SHP77 treated with DMSO at 0.1 percent for 48 hours (cell line): ENCODE measurements at regions not wholly inside any gene's neighbourhood (a gene's known extent, or its start where the extent isn't known, plus 50 kb on each side); places are given as distances from the start of the nearest gene placed in this dataset.
"Not testable (repeated sequence)": the region's sequence is repeated elsewhere in the genome, so short reads cannot be mapped to it uniquely, and the experiment has no call there.

ENCODE experiments used
- DNase-seq: peaks from one replicate; lab custom pipeline; 2025; lab: John Stamatoyannopoulos, UW

DNA sequence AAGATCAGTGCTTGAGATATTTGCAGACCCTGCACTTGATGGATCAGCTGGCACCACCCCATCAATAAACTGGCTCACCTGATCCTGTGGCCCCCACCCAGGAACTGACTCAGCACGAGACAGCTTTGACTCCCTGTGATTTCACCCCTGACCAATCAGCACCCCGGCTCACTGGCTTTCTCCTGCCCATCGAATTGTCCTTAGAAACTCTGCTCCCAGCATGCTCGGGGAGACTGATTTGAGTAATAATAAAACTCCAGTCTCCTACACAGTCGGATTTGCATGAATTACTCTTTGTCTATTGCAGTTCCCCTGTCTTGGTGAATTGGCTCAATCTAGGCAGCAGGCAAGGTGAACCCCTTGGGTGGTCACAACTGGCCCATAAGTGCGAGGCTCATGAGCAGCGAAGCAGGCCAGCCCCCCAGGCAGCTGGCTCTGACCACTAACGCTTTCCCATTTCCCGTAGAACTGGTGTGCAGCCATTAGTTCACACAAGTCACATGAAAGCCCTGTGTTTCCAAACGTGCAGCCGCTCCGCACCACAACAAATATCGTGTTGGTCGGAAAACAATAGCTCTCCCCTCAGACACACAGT, 79.6 kb downstream of the RSPH3 start:
- no peak for DNase-seq

DNA sequence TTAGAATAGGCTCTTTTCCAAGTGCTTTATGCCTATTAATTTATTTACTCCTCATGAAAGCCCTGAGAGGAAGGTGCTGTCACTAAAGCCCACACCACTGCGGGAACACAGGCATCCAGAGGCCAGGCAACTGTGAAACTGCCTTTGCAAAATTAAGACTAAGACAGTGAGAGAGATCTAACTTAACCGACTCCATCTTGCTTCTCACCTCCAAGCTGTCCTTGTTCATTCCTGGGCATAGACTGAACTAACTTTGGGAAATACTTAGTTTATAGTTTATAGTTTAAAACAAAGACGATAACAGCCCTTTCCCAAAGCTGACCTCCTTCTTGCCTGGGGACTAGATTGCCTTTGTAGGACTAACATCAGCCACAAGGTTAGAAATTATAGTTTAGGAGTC, 80.1 kb downstream of the RSPH3 start:
- no peak for DNase-seq

DNA sequence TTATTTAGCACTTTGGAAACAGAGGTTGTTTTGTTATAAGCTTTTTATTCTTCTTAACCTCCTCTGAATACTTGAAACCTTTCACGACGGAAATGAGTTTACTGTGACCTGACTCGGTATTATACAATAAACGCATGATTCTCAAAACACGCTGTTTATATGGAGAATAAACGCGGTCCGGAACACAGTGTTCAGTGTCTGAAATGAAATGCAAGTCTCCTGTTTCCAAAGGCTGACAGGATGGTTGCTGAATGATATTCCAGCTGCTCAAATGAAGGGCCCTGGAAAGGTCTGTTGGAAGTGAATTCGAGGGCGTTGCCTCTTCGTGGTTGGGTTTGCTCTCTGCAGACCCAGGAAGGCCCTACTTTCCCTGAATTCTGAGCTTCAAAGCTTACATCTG, 83.4 kb downstream of the RSPH3 start:
- DNase-seq: no peak

DNA sequence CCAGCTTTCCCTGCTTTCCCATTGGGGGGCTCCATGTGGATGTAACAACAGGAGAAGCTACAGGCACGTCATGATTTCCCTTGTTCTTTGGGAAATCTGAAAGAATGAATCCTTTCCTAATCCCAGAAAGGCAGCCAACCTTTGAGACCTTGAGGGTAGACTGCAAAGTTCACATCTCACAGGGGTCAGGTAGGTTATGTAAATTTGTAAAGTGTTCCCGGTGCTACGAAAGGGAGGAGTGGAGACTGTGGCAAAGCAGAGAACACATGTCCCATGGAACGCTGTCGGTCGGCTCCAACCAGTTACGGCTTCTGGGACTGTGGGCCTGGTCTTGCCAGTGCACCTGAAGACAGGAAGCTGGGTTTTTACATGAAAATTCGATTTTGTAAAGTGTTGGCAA, 85.1 kb downstream of the RSPH3 start:
- no peak for DNase-seq

DNA sequence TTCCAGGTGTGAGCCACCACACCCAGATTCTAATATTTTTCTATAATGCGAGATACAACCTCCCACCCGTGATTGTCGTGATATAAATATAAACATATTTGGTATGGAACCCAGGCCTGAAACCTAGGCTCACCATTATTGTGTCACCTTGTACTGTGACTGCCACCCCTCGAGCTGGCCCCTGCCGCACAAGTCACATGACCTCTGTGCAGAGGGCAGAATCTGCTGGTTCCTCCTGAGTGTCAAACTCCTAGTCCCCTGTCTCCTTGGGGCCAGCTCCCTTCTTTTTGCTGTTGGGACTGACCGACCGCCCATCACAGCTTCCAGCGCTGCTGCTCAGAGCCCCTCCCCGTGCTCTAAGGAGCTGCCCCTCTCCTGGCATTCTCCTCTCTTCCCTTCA, 86.4 kb downstream of the RSPH3 start:
- no peak for DNase-seq

DNA sequence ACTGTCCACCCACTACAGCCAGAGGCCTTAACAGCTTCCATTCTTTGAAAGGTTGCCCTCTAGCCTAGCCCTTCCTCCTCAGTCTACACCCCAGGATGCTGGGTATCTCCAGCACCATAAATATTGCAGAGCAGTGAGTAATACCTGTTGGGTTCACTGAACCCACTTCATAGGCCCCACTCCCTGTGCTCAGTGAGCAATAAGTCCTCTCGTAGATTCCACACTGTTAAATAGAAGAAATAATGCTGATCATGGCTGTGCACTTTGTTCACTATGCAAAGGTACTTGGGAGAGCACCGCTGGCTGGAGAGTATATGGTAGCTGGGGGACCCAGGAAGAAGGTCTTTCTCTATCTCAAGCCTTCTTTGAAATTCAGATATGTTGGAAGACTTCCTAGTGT, 87.3 kb downstream of the RSPH3 start:
- no peak for DNase-seq

DNA sequence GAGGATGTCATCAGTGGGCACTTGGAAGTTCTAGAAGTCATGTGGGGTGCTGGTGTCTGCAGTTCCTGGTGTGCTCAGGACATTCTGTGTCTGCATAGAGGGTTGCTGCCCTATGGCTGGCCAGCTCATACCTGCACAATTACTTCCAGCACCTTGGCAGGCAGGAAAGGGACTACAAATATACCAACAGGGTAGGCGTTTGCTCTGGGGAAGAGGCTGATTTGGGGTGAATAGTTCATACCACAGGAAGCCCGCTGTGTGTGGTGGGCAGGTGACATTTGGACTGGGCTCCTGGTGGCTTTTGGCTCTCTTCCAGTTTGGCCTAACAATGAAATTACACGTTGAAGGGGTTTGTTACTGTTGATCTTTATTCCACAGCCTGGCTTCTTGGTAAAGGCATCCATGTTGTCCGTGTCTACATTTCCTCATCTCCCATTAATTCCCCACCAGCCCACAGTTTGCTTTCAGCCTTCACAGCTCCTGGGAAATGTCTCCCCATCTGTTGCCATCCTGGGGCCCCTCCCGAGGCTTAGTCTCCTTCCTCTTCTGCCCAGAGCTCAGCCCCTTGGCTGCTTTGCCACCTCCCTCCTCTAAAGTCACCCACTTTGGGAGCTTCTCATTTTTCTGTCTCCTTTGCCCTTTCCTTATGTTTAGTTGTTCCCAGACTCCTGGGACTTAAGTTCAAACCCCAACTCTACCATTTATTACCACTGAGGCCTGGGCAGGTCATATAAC, 88.1 kb downstream of the RSPH3 start:
- no peak for DNase-seq

DNA sequence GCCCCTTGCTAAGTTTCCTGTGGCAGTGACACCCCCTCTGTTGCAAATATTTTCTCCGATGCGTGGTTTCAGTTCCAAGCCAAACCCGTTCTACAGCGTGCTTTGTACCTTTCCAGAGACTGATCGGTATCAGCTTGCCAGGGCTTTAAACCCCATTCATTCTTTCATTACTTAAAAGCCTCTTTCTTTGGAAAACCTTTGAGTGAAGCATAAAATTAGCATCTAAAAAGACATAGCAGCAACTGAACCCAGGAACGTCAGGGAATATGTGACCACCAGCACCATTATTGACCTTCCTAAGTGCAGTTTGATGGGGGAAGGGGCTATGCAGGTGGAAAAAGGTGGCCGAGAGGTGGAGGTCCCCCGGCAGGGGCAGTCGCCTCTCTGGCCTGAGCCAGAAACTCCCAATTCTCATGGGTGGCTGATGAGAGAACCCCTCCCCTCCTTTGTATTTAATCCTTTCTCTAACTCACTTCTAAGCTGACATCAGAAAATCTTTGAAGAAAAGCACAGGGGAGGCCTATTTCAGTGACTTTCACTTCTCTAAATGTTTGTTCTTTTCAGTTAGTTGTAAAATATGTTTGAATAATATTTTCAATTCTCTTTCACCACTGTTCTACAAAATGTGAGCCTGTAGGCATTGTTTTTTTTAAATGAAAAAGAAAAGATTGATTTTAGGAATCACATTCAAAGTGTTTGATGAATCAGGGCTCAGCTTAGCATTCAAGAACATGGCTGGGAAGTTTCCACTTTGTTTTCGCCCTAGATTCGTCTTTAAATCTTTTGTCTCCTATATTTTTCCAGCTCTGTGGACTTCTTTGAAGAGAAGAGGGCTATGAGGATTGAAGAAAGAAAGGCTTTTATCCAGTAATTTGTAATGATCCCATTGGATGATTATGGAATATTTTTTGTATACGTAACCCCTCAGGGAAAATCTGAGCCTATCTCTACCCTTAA, 89.2 kb downstream of the RSPH3 start:
- no peak for DNase-seq

DNA sequence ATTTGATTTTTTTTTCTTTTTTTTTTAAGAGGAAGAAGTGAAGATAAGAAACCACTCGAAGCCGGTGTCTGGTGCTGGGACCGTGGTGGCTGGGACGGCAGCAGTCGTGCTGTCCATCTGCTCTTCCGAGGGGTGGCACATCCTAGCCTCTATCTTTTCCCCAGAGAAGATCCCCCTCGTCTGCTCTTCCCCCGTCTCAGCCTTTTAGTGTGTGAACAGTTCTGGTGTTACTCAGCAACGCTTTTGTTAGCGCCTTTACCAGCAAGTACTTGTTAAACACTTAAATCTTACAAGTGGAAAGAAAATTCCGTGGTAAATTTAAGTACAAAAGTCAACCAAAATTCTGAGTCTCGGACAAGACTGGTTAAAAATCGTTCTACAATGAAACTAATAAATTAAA, 90.1 kb downstream of the RSPH3 start:
- no peak for DNase-seq

DNA sequence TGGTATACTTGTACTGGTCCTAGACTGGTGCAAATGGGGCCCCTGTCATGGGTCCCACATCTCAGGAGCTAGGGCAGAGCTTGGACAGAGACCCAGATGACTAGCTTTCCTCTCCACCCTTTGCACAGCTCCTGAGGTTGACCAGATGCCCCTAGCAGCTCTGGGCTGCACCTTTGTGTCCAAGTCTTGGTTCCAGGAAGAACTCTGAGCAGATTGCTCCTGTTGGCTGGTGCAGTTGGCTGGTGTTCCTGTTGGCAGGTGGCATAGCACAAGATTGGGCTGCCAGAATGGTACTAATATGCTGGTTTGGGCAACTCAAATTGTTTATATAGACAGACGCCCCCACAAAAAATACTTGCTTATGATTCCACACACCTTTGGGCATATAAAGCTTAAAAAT, 89.4 kb upstream of the EZR start:
- no peak for DNase-seq

DNA sequence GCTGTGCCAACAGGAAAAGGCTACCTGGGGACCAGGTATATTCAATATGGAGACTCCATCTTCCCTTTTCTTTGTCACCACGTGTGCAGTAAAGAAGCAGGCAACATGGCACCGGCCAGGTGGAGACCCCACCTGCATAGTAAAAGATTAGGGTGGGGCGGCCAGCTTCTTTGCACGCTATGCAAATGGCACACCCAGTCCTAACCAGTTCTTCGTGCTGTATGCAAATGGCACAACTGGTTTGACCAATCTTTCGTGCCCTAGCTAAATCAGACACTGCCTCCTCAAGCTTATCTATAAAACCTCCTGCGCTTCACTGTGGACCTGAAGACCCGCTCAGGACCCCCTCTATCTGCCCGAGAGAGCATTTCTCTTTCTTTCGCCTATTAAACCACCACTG, 88.8 kb upstream of the EZR start:
- DNase-seq: no peak

DNA sequence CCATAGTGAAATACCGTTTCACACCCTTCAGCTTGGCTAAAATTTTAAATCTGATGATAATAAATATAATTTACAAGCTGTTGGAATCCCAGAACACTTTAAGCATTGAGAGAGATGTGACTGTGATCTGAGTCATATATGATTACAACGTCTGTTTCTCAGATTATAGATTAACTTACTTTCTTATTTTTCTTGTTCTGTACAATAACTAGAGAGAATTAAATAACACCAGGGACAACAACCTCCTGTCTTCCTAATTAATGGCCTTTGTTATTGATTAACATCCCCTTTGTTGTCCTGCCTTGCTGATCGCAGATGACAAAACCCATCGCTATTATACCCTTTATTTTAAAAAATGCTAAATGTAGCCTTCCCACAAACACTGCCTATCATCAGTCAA, 87.8 kb upstream of the EZR start:
- no peak for DNase-seq

DNA sequence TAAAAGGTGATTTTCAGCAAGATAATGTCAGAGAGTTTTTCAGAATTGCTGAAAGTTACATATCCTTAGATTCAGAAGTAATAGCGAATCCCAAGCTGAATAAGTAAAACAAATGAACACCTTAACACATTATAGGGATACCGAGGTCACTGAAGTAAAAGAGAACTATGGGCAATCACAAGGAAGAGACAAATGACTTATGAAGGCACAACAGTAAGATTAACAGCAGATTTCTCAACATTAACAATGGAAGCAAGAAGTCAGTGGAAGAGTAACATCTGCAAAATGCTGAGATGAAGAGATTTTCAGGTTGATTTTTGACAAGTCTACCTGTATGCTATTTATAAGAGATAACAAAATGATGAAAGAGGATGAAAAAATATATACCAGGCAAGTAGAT, 86.1 kb upstream of the EZR start:
- no peak for DNase-seq

DNA sequence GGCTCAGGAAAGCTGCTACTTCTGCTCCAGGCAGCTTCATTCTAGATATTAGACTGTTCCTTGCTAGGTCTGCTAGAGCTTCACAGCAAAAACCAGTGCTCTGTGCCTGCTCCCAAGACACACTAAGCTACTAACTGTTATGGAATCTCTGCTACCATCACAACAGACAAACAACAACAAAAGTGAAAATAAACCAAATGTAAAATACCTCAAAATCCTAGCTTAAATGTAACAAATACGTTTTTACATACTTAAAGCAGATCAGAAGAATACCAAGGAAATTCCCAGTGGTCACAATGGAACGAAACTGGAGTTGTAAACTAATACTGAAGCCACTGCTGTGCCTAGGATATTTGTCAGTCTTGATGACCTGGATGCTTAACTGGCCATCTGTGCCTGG, 84.6 kb upstream of the EZR start:
- DNase-seq: no peak

DNA sequence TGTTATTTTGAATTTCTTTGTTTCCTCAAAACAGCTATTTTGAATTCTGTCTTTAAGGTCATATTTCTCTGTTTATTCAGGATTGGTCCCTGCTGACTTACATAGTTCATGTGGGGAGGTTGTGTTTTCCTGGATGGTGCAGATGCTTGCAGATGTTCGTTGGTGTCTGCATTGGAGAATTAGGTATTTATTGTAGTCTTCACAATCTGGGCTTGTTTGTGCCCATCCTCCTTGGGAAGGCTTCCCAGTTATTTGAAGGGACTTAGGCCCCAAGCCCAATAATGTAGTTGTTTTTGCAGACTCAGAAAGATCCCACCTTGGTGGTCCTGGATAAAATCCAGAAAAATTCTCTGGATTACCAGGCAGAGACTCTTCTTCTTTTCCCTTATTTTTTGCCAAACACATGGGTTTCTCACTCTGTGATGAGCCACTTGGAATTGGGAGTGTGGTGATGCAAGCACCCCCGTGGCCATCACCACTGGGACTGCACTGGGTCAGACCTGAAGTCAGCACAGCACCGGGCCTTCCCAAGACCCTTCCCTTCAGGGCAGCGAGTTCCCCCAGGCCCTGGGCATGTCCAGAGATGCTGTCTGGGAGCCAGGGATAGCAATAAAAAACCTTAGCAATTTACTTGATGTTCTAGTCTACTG, 81.6 kb upstream of the EZR start:
- DNase-seq: no peak

DNA sequence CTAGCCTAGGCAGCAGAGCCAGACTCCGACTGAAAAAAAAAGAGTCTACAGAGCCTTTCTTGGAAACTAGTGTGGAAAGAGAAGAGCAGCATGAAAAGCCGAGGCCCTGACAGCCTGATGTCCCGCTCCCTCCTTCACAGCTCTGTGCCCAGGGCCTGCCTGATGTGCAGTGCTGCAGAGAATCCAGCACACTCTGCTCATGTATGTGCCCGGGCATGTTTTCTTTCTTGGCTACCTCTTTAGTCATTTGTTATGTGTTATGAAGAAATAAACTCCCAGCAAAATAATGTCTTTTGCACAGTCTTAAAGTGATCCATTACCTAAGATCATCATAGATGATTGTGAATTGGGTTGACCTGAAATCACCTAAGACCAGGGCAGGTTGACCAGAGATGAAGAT, 78.1 kb upstream of the EZR start:
- no peak for DNase-seq

DNA sequence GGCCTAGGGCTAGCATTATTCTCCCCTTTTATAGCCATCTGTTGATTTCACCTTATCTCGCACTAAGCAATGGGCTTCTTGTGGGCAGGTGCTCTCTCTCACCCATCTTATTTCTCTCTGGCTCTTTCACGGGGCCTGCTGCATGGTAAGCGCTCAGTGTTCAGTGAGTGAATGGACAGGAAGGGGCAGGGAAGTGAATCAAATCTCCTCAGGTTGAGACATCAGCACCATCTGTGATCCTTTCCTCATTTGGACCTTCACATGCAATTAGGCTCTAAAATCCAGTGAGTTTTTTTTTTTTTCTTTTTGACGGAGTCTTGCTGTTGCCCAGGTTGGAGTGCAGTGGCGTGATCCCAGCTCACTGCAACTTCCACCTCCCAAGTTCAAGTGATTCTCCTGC, 76.5 kb upstream of the EZR start:
- no peak for DNase-seq

DNA sequence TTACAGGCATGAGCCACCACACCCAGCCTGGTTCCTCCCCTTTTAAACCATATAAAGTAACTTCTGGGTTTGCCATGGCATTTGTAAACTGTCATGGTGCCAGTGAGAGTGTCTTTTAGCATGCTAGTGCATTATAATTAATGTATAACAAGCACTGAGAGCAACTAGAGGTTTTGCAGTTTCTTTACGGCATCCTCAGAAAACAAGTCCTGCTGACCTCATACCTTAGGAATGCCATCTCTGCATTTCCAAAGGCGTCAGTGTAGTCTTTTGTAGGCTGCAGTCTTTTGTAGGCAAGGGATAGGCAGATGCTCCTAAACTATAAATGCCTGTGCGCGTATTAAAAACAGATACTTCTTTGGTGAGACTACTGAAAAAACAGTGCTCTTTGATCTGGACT, 75.0 kb upstream of the EZR start:
- no peak for DNase-seq

DNA sequence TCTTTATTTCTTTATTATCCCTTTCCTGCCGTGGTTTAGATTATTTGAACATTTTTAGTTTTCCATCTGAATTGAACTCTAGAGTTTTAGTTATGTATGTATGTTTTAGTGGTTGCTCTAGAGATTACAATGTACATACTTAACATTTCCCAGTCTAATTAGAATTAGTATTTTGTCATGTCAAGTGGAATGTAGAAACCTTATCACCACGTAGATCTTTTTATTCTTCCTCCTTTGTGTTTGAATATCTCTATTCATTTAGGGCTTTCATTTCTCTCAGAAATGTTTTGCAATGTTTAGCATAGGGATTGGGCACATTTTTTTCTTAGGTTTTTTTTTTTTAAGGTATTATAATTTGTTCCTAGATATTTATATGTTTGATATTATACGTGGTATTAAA, 73.1 kb upstream of the EZR start:
- DNase-seq: no peak

DNA sequence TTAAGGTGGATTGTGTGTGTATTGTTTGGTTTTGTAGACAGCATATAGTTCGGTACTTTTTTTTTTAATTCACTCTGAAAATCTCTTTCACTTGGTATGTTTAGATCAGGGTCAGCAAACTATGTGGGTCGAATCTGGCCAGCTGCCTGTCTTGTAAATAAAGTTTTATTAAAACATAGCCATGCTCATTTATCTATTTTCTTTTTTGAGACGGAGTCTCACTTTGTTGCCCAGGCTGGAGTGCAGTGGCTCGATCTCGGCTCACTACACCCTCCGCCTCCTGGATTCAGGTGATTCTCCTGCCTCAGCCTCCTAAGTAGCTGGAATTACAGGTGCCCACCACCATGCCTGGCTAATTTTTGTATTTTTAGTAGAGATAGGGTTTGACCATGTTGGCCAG, 72.4 kb upstream of the EZR start:
- not testable (repeated sequence) for DNase-seq

DNA sequence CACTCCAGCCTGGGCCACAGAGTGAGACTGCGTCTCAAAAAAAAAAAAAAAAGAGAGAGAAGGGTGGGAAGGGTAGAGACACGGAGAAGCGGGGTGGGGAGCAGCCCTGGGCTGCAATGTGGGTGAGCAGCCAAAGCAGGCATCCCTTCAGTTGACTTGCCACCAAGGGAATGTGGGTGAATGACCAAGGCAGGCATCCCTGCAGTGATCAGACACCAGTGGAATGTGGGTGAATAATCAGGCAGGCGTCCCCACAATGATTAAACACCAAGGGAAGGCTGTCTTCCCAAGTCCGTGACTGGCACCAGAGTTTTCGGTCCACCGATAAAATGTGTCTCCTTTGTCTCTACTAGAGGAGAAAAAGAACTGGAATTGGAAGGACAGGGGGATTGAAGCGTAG, 69.0 kb upstream of the EZR start:
- not testable (repeated sequence) for DNase-seq

DNA sequence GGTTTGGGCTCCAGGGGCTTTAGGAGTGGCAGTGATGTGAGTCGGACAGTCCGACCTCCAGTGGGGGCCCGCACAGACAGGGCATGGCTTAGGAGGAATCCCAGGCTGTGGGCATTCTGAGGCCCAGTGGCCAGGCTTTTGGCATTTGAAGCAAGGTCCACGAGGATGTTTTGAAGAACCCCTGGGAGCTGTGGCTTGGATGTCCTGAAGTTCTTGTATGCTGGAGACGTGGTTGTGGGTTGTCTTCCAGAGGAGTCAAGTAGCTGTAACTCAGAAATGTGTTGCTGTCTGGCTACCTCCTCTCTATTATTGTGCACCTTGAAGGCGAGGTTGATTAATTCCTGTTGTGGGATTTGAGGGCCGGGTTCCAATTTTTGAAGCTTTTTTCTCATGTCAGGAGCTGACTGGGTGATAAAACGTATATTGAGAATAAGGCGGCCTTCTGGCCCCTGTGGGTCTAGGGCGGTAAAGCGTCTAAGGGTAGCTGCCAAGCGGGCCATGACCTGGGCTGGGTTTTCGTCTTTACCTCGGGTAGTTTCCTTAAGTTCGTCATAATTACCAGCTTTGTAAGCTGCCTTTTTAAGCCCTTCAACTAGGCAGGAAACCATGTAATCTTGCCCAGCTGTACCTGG, 67.3 kb upstream of the EZR start:
- not testable (repeated sequence) for DNase-seq
